WTC11 (cell line): ENCODE measurements at regions not wholly inside any gene's neighbourhood (a gene's known extent, or its start where the extent isn't known, plus 50 kb on each side); places are given as distances from the start of the nearest gene placed in this dataset.

Experiments used
- ATAC-seq: fragments of 200-7000 bp; cut with Tn5 transposase; 2 replicates; pipeline ENCODE4 v1.10.0; 2021; ENCODE audit warnings: mild to moderate bottlenecking, moderate library complexity
- CTCF ChIA-PET: fragments of 300-600 bp; sonication (Branson Sonifier 250); formaldehyde crosslinking; loops from one replicate; lab custom pipeline; 2021; ENCODE audit warnings: antibody characterized with exemption; lab: Charles Lee
- POLR2A ChIA-PET: fragments of 350-600 bp; sonication (Branson Sonifier 250); formaldehyde crosslinking; loops from one replicate; lab custom pipeline; 2021; ENCODE audit warnings: antibody characterized with exemption; lab: Charles Lee
- DNase-seq: peaks from one replicate; pipeline ENCODE4 v3.0.0; 2021; ENCODE audit warnings: low spot score
- H3K27ac Mint-ChIP-seq: 2 replicates; pipeline ENCODE4 v1.8.0; 2021; ENCODE audit warnings: mixed read lengths
- H3K27me3 Mint-ChIP-seq: 2 replicates; pipeline ENCODE4 v1.8.0; 2021; ENCODE audit warnings: low read depth, mild to moderate bottlenecking, moderate library complexity, mixed read lengths
- H3K36me3 Mint-ChIP-seq: 2 replicates; pipeline ENCODE4 v1.8.0; 2021; ENCODE audit warnings: mixed read lengths
- H3K4me1 Mint-ChIP-seq: 2 replicates; pipeline ENCODE4 v1.8.0; 2022; ENCODE audit warnings: mixed read lengths
- H3K4me3 Mint-ChIP-seq: 2 replicates; pipeline ENCODE4 v1.8.0; 2021; ENCODE audit warnings: mild to moderate bottlenecking, moderate library complexity, mixed read lengths
- H3K9me3 Mint-ChIP-seq: 2 replicates; pipeline ENCODE4 v1.8.0; 2021; ENCODE audit warnings: mixed read lengths
- ATF1 ChIP-seq: sonication (generic); formaldehyde crosslinking; IDR thresholded peaks from 2 replicates; pipeline ENCODE4 v1.8.1; 2023; ENCODE audit warnings: mild to moderate bottlenecking, moderate library complexity, missing genetic modification reagents
- ATF6 ChIP-seq: sonication (generic); formaldehyde crosslinking; IDR thresholded peaks from 2 replicates; pipeline ENCODE4 v1.8.1; 2023; ENCODE audit warnings: mild to moderate bottlenecking, missing genetic modification reagents
- CBFB ChIP-seq: sonication (generic); formaldehyde crosslinking; IDR thresholded peaks from 2 replicates; pipeline ENCODE4 v1.8.1; 2022; ENCODE audit warnings: mild to moderate bottlenecking, low read depth, missing genetic modification reagents
- E2F1 ChIP-seq: sonication (generic); formaldehyde crosslinking; IDR thresholded peaks from 2 replicates; pipeline ENCODE4 v1.8.0; 2022; ENCODE audit warnings: mild to moderate bottlenecking, missing genetic modification reagents
- ELF4 ChIP-seq: sonication (generic); formaldehyde crosslinking; IDR thresholded peaks from 2 replicates; pipeline ENCODE4 v1.8.1; 2022; ENCODE audit warnings: low read depth, mild to moderate bottlenecking, moderate library complexity, missing genetic modification reagents
- ERG ChIP-seq: fragments of 250-450 bp; sonication (Bioruptor Pico); IDR thresholded peaks from 2 replicates; pipeline ENCODE4 v1.8.0; 2021; ENCODE audit warnings: mild to moderate bottlenecking
- ESRRA ChIP-seq: sonication (generic); formaldehyde crosslinking; IDR thresholded peaks from 2 replicates; pipeline ENCODE4 v1.8.1; 2022; ENCODE audit warnings: mild to moderate bottlenecking, missing genetic modification reagents, borderline replicate concordance
- FOXJ3 ChIP-seq: sonication (generic); formaldehyde crosslinking; IDR thresholded peaks from 2 replicates; pipeline ENCODE4 v1.9.0; 2021; ENCODE audit warnings: missing genetic modification reagents, mild to moderate bottlenecking, borderline replicate concordance
- FOXP1 ChIP-seq: sonication (generic); formaldehyde crosslinking; IDR thresholded peaks from 2 replicates; pipeline ENCODE4 v1.8.0; 2022; ENCODE audit warnings: missing genetic modification reagents, mild to moderate bottlenecking, moderate library complexity, borderline replicate concordance
- GABPB1 ChIP-seq: sonication (generic); formaldehyde crosslinking; IDR thresholded peaks from 2 replicates; pipeline ENCODE4 v1.8.1; 2023; ENCODE audit warnings: mild to moderate bottlenecking, missing genetic modification reagents
- GRHL2 ChIP-seq: fragments of 250-450 bp; sonication (Bioruptor Pico); IDR thresholded peaks from 2 replicates; pipeline ENCODE4 v1.8.0; 2022; ENCODE audit warnings: mild to moderate bottlenecking, moderate library complexity; ENCODE audit not compliant: insufficient replicate concordance, severe bottlenecking
- HMGA2 ChIP-seq: fragments of 250-450 bp; sonication (Bioruptor Pico); IDR thresholded peaks from 2 replicates; pipeline ENCODE4 v1.4.0; 2021; ENCODE audit warnings: mild to moderate bottlenecking, moderate library complexity
- IRF2 ChIP-seq: sonication (generic); formaldehyde crosslinking; IDR thresholded peaks from 2 replicates; pipeline ENCODE4 v1.8.0; 2022; ENCODE audit warnings: low read depth, missing genetic modification reagents, borderline replicate concordance
- JAZF1 ChIP-seq: fragments of 250-450 bp; sonication (Bioruptor Pico); IDR thresholded peaks from 2 replicates; pipeline ENCODE4 v1.9.0; 2021; ENCODE audit warnings: moderate library complexity, mild to moderate bottlenecking, inconsistent platforms
- KAT7 ChIP-seq: sonication (generic); formaldehyde crosslinking; IDR thresholded peaks from 2 replicates; pipeline ENCODE4 v1.8.1; 2023; ENCODE audit warnings: missing genetic modification reagents, mild to moderate bottlenecking, borderline replicate concordance
- MXD4 ChIP-seq: fragments of 250-450 bp; sonication (Bioruptor Pico); IDR thresholded peaks from 2 replicates; pipeline ENCODE4 v1.8.0; 2021; ENCODE audit warnings: mild to moderate bottlenecking, moderate library complexity, borderline replicate concordance
- OVOL2 ChIP-seq: fragments of 250-450 bp; sonication (Bioruptor Pico); IDR thresholded peaks from 2 replicates; pipeline ENCODE4 v1.9.0; 2021; ENCODE audit warnings: mild to moderate bottlenecking, borderline replicate concordance
- PRRX2 ChIP-seq: fragments of 250-450 bp; sonication (Bioruptor Pico); IDR thresholded peaks from 2 replicates; pipeline ENCODE4 v1.8.0; 2021; ENCODE audit warnings: mild to moderate bottlenecking
- RELA ChIP-seq: sonication (generic); formaldehyde crosslinking; IDR thresholded peaks from 2 replicates; pipeline ENCODE4 v1.8.1; 2022; ENCODE audit warnings: missing genetic modification reagents, mild to moderate bottlenecking, borderline replicate concordance
- SMAD3 ChIP-seq: sonication (generic); formaldehyde crosslinking; IDR thresholded peaks from 2 replicates; pipeline ENCODE4 v1.8.0; 2022; ENCODE audit warnings: missing genetic modification reagents, mild to moderate bottlenecking, borderline replicate concordance
- SOX15 ChIP-seq: fragments of 250-450 bp; sonication (Bioruptor Pico); IDR thresholded peaks from 2 replicates; pipeline ENCODE4 v1.9.0; 2021; ENCODE audit warnings: mild to moderate bottlenecking
- TCF7 ChIP-seq: sonication (generic); formaldehyde crosslinking; IDR thresholded peaks from 2 replicates; pipeline ENCODE4 v1.8.0; 2022; ENCODE audit warnings: mild to moderate bottlenecking, low read depth, missing genetic modification reagents, moderate library complexity
- TEAD1 ChIP-seq: sonication (generic); formaldehyde crosslinking; IDR thresholded peaks from 2 replicates; pipeline ENCODE4 v1.8.0; 2022; ENCODE audit warnings: mild to moderate bottlenecking, missing genetic modification reagents
- USF1 ChIP-seq: sonication (generic); formaldehyde crosslinking; IDR thresholded peaks from 2 replicates; pipeline ENCODE4 v1.8.0; 2022; ENCODE audit warnings: mild to moderate bottlenecking, missing genetic modification reagents
- ZBTB21 ChIP-seq: sonication (generic); formaldehyde crosslinking; IDR thresholded peaks from 2 replicates; pipeline ENCODE4 v1.8.1; 2023; ENCODE audit warnings: mild to moderate bottlenecking, missing genetic modification reagents, borderline replicate concordance
- ZBTB43 ChIP-seq: sonication (generic); formaldehyde crosslinking; IDR thresholded peaks from 2 replicates; pipeline ENCODE4 v1.8.1; 2023; ENCODE audit warnings: mild to moderate bottlenecking, missing genetic modification reagents
- ZNF121 ChIP-seq: sonication (generic); formaldehyde crosslinking; IDR thresholded peaks from 2 replicates; pipeline ENCODE4 v1.8.0; 2023; ENCODE audit warnings: missing genetic modification reagents
- ZNF232 ChIP-seq: sonication (generic); formaldehyde crosslinking; IDR thresholded peaks from 2 replicates; pipeline ENCODE4 v1.8.0; 2022; ENCODE audit warnings: mild to moderate bottlenecking, missing genetic modification reagents
- ZNF416 ChIP-seq: fragments of 250-450 bp; sonication (Bioruptor Pico); IDR thresholded peaks from 2 replicates; pipeline ENCODE4 v1.9.0; 2021; ENCODE audit warnings: mild to moderate bottlenecking, inconsistent platforms
- ZNF423 ChIP-seq: fragments of 250-450 bp; sonication (Bioruptor Pico); IDR thresholded peaks from 2 replicates; pipeline ENCODE4 v2.1.2; 2022; ENCODE audit warnings: mild to moderate bottlenecking, moderate library complexity
- ZNF425 ChIP-seq: fragments of 250-450 bp; sonication (Bioruptor Pico); conservative IDR thresholded peaks from 2 replicates; pipeline ENCODE4 v1.9.0; 2021; ENCODE audit warnings: mild to moderate bottlenecking
- ZNF671 ChIP-seq: fragments of 250-450 bp; sonication (Bioruptor Pico); IDR thresholded peaks from 2 replicates; pipeline ENCODE4 v1.8.0; 2021; ENCODE audit warnings: mild to moderate bottlenecking

- TF ChIP-seq ZNF425 (CRISPR knock-in tag) (no peak), ATF6 (CRISPR knock-in tag) (no peak), ZNF232 (CRISPR knock-in tag) (no peak), GRHL2 (CRISPR knock-in tag) (no peak)
Measured at GRCh38 chr4:158038718-158039117, 134.1 kb downstream of the GASK1B start (continued).

- POLR2A ChIA-PET = no interaction called here
- H3K27me3 Mint-ChIP-seq = no peaks in the 10 kb centered on the region
- CTCF ChIA-PET = no interaction called here
Measured at GRCh38 chr4:158036998-158037397, 135.8 kb downstream of the GASK1B start.

GRCh38 chr4:158035662-158036195, 137.1 kb downstream of the GASK1B start:
- DNase-seq (no peak), ATAC-seq (no peak)
- POLR2A ChIA-PET = no interaction called here
- CTCF ChIA-PET = no interaction called here
- Mint-ChIP-seq H3K4me1 (peaks cover 6% of the 10 kb centered on the region), H3K9me3 (peaks cover 15% of the 10 kb centered on the region), H3K36me3 (no peaks in the 10 kb centered on the region), H3K27ac (no peak overlapping the region), H3K27me3 (no peaks in the 10 kb centered on the region), H3K4me3 (no peak overlapping the region)
- TF ChIP-seq FOXP1 (CRISPR knock-in tag) (no peak), E2F1 (CRISPR knock-in tag) (no peak), MXD4 (CRISPR knock-in tag) (no peak), ZNF121 (no peak), CBFB (CRISPR knock-in tag) (no peak), HMGA2 (CRISPR knock-in tag) (no peak), IRF2 (no peak), ZBTB43 (CRISPR knock-in tag) (no peak), RELA (CRISPR knock-in tag) (no peak), PRRX2 (CRISPR knock-in tag) (no peak), JAZF1 (CRISPR knock-in tag) (no peak), FOXJ3 (CRISPR knock-in tag) (no peak), ELF4 (CRISPR knock-in tag) (no peak), KAT7 (CRISPR knock-in tag) (no peak)

More at GRCh38 chr4:158036998-158037397, 135.8 kb downstream of the GASK1B start:
- Mint-ChIP-seq H3K9me3 (peaks cover 15% of the 10 kb centered on the region), H3K4me3 (no peak overlapping the region), H3K27ac (no peak overlapping the region), H3K4me1 (peaks cover 6% of the 10 kb centered on the region), H3K36me3 (no peaks in the 10 kb centered on the region)
- DNase-seq = no peak
- TF ChIP-seq ZNF416 (no peak), SMAD3 (CRISPR knock-in tag) (no peak), OVOL2 (CRISPR knock-in tag) (no peak), ZNF671 (no peak), ERG (CRISPR knock-in tag) (no peak), USF1 (CRISPR knock-in tag) (no peak), IRF2 (no peak), ZBTB21 (CRISPR knock-in tag) (no peak), TEAD1 (CRISPR knock-in tag) (no peak), GABPB1 (CRISPR knock-in tag) (no peak), ESRRA (no peak), PRRX2 (CRISPR knock-in tag) (no peak), SOX15 (CRISPR knock-in tag) (no peak), ATF1 (CRISPR knock-in tag) (no peak), TCF7 (CRISPR knock-in tag) (no peak), ZNF423 (CRISPR knock-in tag) (no peak)
- TF ChIP-seq, all 79 proteins: peak for 0
- ATAC-seq = no peak
